Activated B cell treated with CpG ODN at 0.5 μM for 24 hours (primary cell): ENCODE measurements at regions not wholly inside any gene's neighbourhood (a gene's known extent, or its start where the extent isn't known, plus 50 kb on each side); places are given as distances from the start of the nearest gene placed in this dataset.
"Not testable (repeated sequence)": the region's sequence is repeated elsewhere in the genome, so short reads cannot be mapped to it uniquely, and the experiment has no call there.

Experiments used
- ATAC-seq: fragments of 200-7000 bp; cut with Tn5 transposase; one replicate; pipeline ENCODE4 v1.10.0; 2021; ENCODE audit warnings: low read depth, mild to moderate bottlenecking, moderate library complexity
- CTCF ChIA-PET: fragments of 350-600 bp; sonication (Branson Sonifier 250); formaldehyde crosslinking; loops from one replicate; lab custom pipeline; 2021; ENCODE audit warnings: antibody characterized with exemption; lab: Charles Lee
- POLR2A ChIA-PET: fragments of 350-600 bp; sonication (Branson Sonifier 250); formaldehyde crosslinking; loops from one replicate; lab custom pipeline; 2021; ENCODE audit warnings: antibody characterized with exemption; lab: Charles Lee
- DNase-seq: peaks from one replicate; pipeline ENCODE4 v3.0.0; 2022
- H3K27ac Mint-ChIP-seq: one replicate; pipeline ENCODE4 v1.8.0; 2020; ENCODE audit warnings: mixed read lengths
- H3K27me3 Mint-ChIP-seq: one replicate; pipeline ENCODE4 v1.8.0; 2021; ENCODE audit warnings: mixed read lengths
- H3K36me3 Mint-ChIP-seq: one replicate; pipeline ENCODE4 v1.8.0; 2021; ENCODE audit warnings: low read depth, mixed read lengths
- H3K4me1 Mint-ChIP-seq: one replicate; pipeline ENCODE4 v1.8.0; 2021; ENCODE audit warnings: mixed read lengths
- H3K4me3 Mint-ChIP-seq: one replicate; pipeline ENCODE4 v1.8.0; 2020; ENCODE audit warnings: mild to moderate bottlenecking, mixed read lengths
- H3K9me3 Mint-ChIP-seq: one replicate; pipeline ENCODE4 v1.8.0; 2020; ENCODE audit warnings: mixed read lengths
- intact Hi-C: fragments of 100-400 bp; cut with micrococcal nuclease; formaldehyde crosslinking; loops from one replicate; pipeline ENCODE4 v1.15.1; 2024
- TF ChIP-seq, protein P1 (sequence below): fragments of 200-600 bp; IDR thresholded peaks from one replicate; pipeline ENCODE4 v1.8.0; 2022; ENCODE audit warnings: antibody characterized with exemption, mild to moderate bottlenecking

DNA sequence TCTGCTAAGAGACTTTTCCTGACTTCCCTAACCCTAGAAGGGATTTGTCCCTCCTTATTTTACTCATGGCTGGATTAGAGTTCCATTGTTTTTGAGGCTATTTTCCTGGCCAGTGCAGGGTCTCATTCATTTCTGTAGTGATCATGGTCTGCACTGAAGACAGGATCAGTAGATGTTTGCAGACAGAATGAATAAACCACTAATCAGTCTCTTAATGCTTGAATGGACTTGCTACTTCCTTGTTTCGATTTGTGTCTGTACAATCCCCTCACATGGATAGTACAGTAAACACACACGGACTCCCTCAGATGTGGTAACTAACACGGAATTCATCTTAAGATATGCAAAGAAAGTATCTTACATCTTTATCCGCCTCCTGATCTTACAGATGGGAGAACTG, 102.6 kb upstream of the PRB2 start:
- ChIA-PET POLR2A (no interaction called here), CTCF (no interaction called here)
- intact Hi-C loops: no loop called here
- Mint-ChIP-seq H3K36me3 (no peaks in the 10 kb centered on the region), H3K9me3 (peaks cover 10% of the 10 kb centered on the region), H3K27me3 (peaks cover 38% of the 10 kb centered on the region), H3K4me3 (peak overlapping the region; percentile 64), H3K4me1 (peaks cover 22% of the 10 kb centered on the region), H3K27ac (peak overlapping the region; percentile 60)
- DNase-seq (no peak), ATAC-seq (peak; percentile 80)
- TF ChIP-seq, protein P1, sequence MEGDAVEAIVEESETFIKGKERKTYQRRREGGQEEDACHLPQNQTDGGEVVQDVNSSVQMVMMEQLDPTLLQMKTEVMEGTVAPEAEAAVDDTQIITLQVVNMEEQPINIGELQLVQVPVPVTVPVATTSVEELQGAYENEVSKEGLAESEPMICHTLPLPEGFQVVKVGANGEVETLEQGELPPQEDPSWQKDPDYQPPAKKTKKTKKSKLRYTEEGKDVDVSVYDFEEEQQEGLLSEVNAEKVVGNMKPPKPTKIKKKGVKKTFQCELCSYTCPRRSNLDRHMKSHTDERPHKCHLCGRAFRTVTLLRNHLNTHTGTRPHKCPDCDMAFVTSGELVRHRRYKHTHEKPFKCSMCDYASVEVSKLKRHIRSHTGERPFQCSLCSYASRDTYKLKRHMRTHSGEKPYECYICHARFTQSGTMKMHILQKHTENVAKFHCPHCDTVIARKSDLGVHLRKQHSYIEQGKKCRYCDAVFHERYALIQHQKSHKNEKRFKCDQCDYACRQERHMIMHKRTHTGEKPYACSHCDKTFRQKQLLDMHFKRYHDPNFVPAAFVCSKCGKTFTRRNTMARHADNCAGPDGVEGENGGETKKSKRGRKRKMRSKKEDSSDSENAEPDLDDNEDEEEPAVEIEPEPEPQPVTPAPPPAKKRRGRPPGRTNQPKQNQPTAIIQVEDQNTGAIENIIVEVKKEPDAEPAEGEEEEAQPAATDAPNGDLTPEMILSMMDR: no peak

DNA sequence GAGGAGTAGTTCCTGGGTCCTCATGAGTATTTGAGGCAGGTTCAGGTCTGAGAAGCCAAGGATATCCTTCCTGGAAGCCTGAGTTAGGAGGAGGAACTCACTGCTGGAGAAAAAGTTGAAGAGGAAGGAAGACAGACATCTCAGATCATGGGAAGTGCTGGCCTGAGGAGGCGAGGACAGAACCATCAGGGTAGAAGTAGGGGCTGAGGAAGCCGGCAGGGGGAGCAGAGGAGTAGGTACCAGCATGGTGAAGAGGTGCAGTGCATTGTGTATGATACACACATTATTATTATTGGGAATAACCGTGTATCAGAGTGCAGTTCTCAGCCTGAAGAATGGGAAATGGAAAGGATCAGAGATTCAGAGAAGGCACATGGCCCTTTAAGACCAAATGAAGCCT, 103.2 kb upstream of the PRB2 start:
- ATAC-seq, H3K9me3 Mint-ChIP-seq, DNase-seq, intact Hi-C loops, H3K36me3 Mint-ChIP-seq, CTCF ChIA-PET, POLR2A ChIA-PET: not testable (repeated sequence)
- Mint-ChIP-seq H3K4me3 (peak overlapping the region; percentile 64), H3K27me3 (peaks cover 41% of the 10 kb centered on the region), H3K27ac (peak overlapping the region; percentile 60), H3K4me1 (peaks cover 22% of the 10 kb centered on the region)

DNA sequence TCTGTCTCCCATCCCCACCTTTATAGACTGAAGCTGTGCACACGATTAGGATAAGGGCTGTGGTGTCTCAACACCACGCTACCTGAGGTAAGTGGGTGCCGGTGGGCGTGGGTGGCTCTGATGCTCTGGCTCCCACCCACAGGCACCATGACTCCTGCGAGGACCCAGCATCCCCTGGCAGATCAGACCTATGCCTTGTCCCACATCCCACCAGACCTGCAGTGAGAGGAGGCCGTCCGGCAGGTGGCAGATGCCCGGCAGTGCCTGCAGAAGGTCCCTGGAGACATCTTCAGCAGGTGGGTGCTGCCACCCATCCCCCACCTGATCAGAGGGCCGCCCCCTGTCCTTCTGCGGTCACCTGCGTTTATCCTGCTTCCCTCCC, 104.4 kb upstream of the PRB2 start:
- intact Hi-C loops: no loop called here
- POLR2A ChIA-PET: no interaction called here
- H3K27ac Mint-ChIP-seq: no peak overlapping the region

DNA sequence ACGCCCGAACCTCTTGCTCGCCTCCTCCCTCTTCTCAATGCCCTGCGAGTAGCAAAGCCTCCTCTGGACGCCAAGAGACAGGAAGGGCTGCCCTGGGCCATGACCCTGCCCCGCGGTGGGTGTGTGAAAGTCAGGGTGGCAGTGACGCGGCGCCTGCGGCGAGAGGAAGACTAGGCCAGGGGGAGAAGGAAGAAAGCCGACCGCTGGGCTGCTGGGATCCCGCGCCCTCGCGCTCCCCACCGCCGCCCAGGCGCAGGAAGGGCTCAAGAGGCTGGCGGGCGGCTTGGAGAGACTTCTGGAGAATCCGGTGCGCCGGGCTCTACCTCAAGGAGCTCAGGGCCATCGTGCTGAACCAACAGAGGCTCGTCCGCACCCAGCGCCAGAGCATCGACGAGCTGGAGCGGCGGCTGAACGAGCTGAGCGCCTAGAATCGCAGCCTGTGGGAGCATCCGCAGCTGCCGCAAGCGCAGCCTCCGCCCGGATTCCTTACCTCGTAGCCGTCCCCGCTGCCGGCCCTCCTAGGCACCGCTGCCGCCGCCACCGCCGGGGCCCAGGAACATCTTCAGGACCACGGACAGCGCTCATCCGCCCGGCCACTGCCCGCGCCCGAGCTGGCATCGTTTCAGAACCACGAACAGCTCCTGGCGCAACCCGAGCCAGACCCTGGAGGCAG, 105.0 kb upstream of the PRB2 start:
- Mint-ChIP-seq H3K36me3 (no peaks in the 10 kb centered on the region), H3K4me3 (no peak overlapping the region), H3K27ac (no peak overlapping the region), H3K9me3 (peaks cover 10% of the 10 kb centered on the region), H3K27me3 (peaks cover 44% of the 10 kb centered on the region), H3K4me1 (peaks cover 22% of the 10 kb centered on the region)
- TF ChIP-seq, protein P1: no peak
- DNase-seq (peak; percentile 68), ATAC-seq (peak; percentile 76)
- ChIA-PET POLR2A (interaction anchor here (0.6 kb wide), 1 partner anchor 1135 kb away, joined by 3 read pairs; no protein-coding TSS in a partner anchor), CTCF (interaction anchor here (1.0 kb wide), 1 partner anchor 533 kb away, joined by 3 read pairs; no protein-coding TSS in a partner anchor)
- intact Hi-C loops: no loop called here

More for the DNA sequence above, 104.4 kb upstream of the PRB2 start:
- no peak overlapping the region for H3K4me3 Mint-ChIP-seq
- no peaks in the 10 kb centered on the region for H3K36me3 Mint-ChIP-seq
- ATAC-seq: no peak
- DNase-seq: no peak
- peaks cover 42% of the 10 kb centered on the region for H3K27me3 Mint-ChIP-seq
- peaks cover 22% of the 10 kb centered on the region for H3K4me1 Mint-ChIP-seq
- H3K9me3 Mint-ChIP-seq: peaks cover 10% of the 10 kb centered on the region
- TF ChIP-seq, protein P1: no peak
- CTCF ChIA-PET: interaction anchor here (1.0 kb wide), 1 partner anchor 533 kb away, joined by 3 read pairs; no protein-coding TSS in a partner anchor

DNA sequence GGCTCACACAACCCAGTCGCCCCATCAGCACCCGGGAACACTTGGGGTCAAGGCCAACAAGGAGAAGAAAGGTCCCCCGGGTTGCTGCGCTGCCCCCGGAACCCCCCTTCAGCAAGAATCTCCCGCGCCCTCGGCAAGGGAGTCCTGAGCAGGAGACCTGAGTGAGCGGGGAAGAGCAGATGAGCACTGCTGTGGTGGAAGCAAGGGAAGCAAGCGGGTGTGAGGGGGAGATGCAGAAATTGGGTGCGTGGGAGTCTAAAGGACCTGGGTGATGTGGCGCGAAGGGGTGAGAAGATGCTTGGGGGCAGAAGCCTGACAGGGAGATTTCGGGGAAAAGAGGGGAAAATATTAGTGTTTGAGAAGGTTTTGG, 105.5 kb upstream of the PRB2 start:
- ChIA-PET POLR2A (interaction anchor here (0.6 kb wide), 1 partner anchor 1136 kb away, joined by 3 read pairs; no protein-coding TSS in a partner anchor), CTCF (interaction anchor here (1.0 kb wide), 1 partner anchor 532 kb away, joined by 3 read pairs; no protein-coding TSS in a partner anchor)
- peaks cover 44% of the 10 kb centered on the region for H3K27me3 Mint-ChIP-seq
- H3K36me3 Mint-ChIP-seq: no peaks in the 10 kb centered on the region
- DNase-seq: no peak
- ATAC-seq: no peak
- peaks cover 22% of the 10 kb centered on the region for H3K4me1 Mint-ChIP-seq
- intact Hi-C loops: no loop called here
- H3K4me3 Mint-ChIP-seq: no peak overlapping the region
- TF ChIP-seq, protein P1: no peak
- no peak overlapping the region for H3K27ac Mint-ChIP-seq
- H3K9me3 Mint-ChIP-seq: peaks cover 10% of the 10 kb centered on the region
